ENCODE measurements at regions not wholly inside any gene's neighbourhood (a gene's known extent, or its start where the extent isn't known, plus 50 kb on each side); places are given as distances from the start of the nearest gene placed in this dataset.

DNA sequence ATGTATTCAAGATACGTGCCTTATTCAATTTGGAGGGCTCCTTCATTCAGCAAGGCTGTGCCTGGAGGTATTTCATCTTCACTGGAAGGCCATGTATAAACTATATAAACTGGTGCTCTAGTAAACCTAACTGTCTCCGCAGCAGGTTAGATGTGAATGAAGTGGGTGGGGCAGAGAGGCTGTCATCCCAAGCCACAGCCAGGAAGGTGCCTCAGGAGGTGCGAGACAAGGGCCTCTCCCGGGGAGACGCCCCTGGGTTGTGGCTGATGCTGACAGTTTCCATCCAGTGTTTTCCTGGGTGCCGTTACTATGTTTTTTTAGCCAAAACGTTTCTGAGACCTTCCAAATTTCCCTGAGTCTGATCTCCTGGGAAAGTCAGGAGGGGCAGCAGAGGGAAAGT, 221.5 kb upstream of the RPL34 start:
- H3K4me3 Mint-ChIP-seq (ENCODE audit: unreplicated experiment) = no peak overlapping the region
- Histone ChIP-seq H3K9me3 (no peaks in the 10 kb centered on the region), H3K4me1 (no peaks in the 10 kb centered on the region), H3K27me3 (replicated peaks; ENCODE audit: control insufficient read depth, insufficient read depth, low read length) (no peaks in the 10 kb centered on the region), H3K4me3 (ENCODE audit: low read depth, low read length) (no peak overlapping the region), H3K36me3 (ENCODE audit: control insufficient read depth, insufficient read depth, low read length) (no peaks in the 10 kb centered on the region)
- H3K27ac Mint-ChIP-seq (ENCODE audit: unreplicated experiment) = no peak overlapping the region
- no peaks in the 10 kb centered on the region for H3K4me1 Mint-ChIP-seq (ENCODE audit: low read depth, unreplicated experiment)
- TF ChIP-seq, protein P1, sequence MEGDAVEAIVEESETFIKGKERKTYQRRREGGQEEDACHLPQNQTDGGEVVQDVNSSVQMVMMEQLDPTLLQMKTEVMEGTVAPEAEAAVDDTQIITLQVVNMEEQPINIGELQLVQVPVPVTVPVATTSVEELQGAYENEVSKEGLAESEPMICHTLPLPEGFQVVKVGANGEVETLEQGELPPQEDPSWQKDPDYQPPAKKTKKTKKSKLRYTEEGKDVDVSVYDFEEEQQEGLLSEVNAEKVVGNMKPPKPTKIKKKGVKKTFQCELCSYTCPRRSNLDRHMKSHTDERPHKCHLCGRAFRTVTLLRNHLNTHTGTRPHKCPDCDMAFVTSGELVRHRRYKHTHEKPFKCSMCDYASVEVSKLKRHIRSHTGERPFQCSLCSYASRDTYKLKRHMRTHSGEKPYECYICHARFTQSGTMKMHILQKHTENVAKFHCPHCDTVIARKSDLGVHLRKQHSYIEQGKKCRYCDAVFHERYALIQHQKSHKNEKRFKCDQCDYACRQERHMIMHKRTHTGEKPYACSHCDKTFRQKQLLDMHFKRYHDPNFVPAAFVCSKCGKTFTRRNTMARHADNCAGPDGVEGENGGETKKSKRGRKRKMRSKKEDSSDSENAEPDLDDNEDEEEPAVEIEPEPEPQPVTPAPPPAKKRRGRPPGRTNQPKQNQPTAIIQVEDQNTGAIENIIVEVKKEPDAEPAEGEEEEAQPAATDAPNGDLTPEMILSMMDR (IDR thresholded peaks at IDR 0.05; ENCODE audit: insufficient read depth in 1 of 2, low read depth in 1 of 2, low read length in 1 of 2, severe bottlenecking in 1 of 2, unreplicated experiment in 1 of 2) = no peak
- H3K9me3 Mint-ChIP-seq (ENCODE audit: unreplicated experiment) = no peaks in the 10 kb centered on the region
- BruUV-seq (replicated peaks) = no TSS peak
- no peaks in the 10 kb centered on the region for H3K27me3 Mint-ChIP-seq (ENCODE audit: insufficient read depth, unreplicated experiment)
- DNase-seq = no peak
- H3K36me3 Mint-ChIP-seq (ENCODE audit: insufficient read depth, unreplicated experiment) = no peaks in the 10 kb centered on the region
- ChIA-PET POLR2A (no interaction called here), CTCF (no interaction called here)
- intact Hi-C loops (cut with micrococcal nuclease; ENCODE audit: unreplicated experiment) = no loop called here

DNA sequence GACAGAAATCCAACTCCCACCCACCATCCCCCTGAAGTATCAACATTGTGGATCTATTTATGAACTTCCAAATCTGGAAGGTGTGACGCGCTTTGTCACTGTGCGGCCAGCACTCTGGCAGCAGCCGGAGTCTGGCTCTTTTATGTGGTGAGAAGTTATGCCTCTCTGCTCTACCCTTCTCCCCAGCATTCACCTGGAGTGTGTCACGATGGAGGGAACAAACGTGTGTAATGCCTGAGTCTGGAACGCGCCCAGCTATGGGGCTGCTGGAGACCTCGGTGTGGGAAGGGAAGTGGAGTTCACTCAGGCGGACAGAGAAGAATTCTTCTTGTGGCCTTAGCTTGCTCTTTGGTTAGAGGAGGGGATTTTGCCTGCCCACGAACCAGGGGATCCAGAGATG, 222.1 kb upstream of the RPL34 start:
- no peak for DNase-seq
- no peaks in the 10 kb centered on the region for H3K9me3 Mint-ChIP-seq (ENCODE audit: unreplicated experiment)
- intact Hi-C loops (cut with micrococcal nuclease; ENCODE audit: unreplicated experiment) = no loop called here

DNA sequence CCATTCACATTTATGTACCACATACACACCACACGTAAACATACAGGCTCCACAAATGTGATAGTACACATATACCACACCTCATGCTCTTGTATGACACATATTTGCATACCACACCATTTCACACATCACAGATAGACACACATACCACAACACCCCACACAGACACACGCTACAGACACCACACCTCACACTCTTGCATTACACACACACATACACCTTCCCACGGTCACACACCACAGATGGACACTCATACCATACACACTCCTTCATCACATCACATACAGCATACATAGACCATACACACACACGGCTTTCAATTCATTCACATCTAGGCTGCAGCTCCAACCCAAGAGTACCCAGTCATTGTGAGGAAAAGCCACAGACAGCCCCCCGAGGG, 222.5 kb upstream of the RPL34 start:
- no peaks in the 10 kb centered on the region for H3K27me3 ChIP-seq (replicated peaks; ENCODE audit: control insufficient read depth, insufficient read depth, low read length)
- no TSS peak for BruUV-seq (replicated peaks)
- CTCF ChIA-PET = no interaction called here

More for the DNA sequence above, 222.1 kb upstream of the RPL34 start:
- no peak overlapping the region for H3K27ac Mint-ChIP-seq (ENCODE audit: unreplicated experiment)
- H3K4me1 Mint-ChIP-seq (ENCODE audit: low read depth, unreplicated experiment) = no peaks in the 10 kb centered on the region
- Histone ChIP-seq H3K36me3 (ENCODE audit: control insufficient read depth, insufficient read depth, low read length) (no peaks in the 10 kb centered on the region), H3K27me3 (replicated peaks; ENCODE audit: control insufficient read depth, insufficient read depth, low read length) (no peaks in the 10 kb centered on the region), H3K4me3 (ENCODE audit: low read depth, low read length) (no peak overlapping the region), H3K4me1 (no peaks in the 10 kb centered on the region), H3K9me3 (no peaks in the 10 kb centered on the region)
- no TSS peak for BruUV-seq (replicated peaks)
- POLR2A ChIA-PET = no interaction called here
- no peaks in the 10 kb centered on the region for H3K27me3 Mint-ChIP-seq (ENCODE audit: insufficient read depth, unreplicated experiment)
- H3K36me3 Mint-ChIP-seq (ENCODE audit: insufficient read depth, unreplicated experiment) = no peaks in the 10 kb centered on the region
- TF ChIP-seq, protein P1 (IDR thresholded peaks at IDR 0.05; ENCODE audit: insufficient read depth in 1 of 2, low read depth in 1 of 2, low read length in 1 of 2, severe bottlenecking in 1 of 2, unreplicated experiment in 1 of 2) = no peak
- CTCF ChIA-PET = no interaction called here
- H3K4me3 Mint-ChIP-seq (ENCODE audit: unreplicated experiment) = no peak overlapping the region

More for the DNA sequence above, 222.5 kb upstream of the RPL34 start:
- Histone ChIP-seq H3K36me3 (ENCODE audit: control insufficient read depth, insufficient read depth, low read length) (no peaks in the 10 kb centered on the region), H3K9me3 (no peaks in the 10 kb centered on the region), H3K4me1 (no peaks in the 10 kb centered on the region), H3K4me3 (ENCODE audit: low read depth, low read length) (no peak overlapping the region)
- no peak for DNase-seq
- no peak overlapping the region for H3K4me3 Mint-ChIP-seq (ENCODE audit: unreplicated experiment)
- no peaks in the 10 kb centered on the region for H3K36me3 Mint-ChIP-seq (ENCODE audit: insufficient read depth, unreplicated experiment)
- no peaks in the 10 kb centered on the region for H3K9me3 Mint-ChIP-seq (ENCODE audit: unreplicated experiment)
- intact Hi-C loops (cut with micrococcal nuclease; ENCODE audit: unreplicated experiment) = no loop called here
- POLR2A ChIA-PET = no interaction called here
- H3K27me3 Mint-ChIP-seq (ENCODE audit: insufficient read depth, unreplicated experiment) = no peaks in the 10 kb centered on the region
- H3K27ac Mint-ChIP-seq (ENCODE audit: unreplicated experiment) = no peak overlapping the region
- TF ChIP-seq, protein P1 (IDR thresholded peaks at IDR 0.05; ENCODE audit: insufficient read depth in 1 of 2, low read depth in 1 of 2, low read length in 1 of 2, severe bottlenecking in 1 of 2, unreplicated experiment in 1 of 2) = no peak
- H3K4me1 Mint-ChIP-seq (ENCODE audit: low read depth, unreplicated experiment) = no peaks in the 10 kb centered on the region

Measured in Caco-2 (cell line).